ENCODE measurements at regions not wholly inside any gene's neighbourhood (a gene's known extent, or its start where the extent isn't known, plus 50 kb on each side); places are given as distances from the start of the nearest gene placed in this dataset.
"Not testable (repeated sequence)": the region's sequence is repeated elsewhere in the genome, so short reads cannot be mapped to it uniquely, and the experiment has no call there.

DNA sequence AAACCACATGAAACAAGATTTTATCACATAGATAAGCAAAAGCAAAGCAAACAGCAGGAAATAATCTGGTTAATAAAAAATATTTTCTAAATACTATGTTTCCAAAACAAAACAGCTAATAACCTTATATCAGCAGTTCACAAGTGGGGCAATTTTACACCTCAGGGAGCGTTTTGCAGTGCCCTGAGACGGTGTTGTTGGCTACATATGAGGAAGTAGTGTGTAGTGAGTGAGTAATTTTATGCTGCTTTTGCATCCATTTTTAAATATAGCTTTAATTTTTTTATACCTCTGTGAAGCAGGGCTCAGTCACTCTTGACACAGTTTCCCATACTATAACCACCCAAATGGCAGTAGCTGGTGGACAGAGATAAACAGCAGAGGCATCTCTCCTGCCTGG lies 438.5 kb upstream of the B3GAT1 start:
- no peak for DNase-seq (ENCODE audit: low read depth in 4 of 4, low spot score in 1 of 4)

- DNase-seq (ENCODE audit: low read depth in 4 of 4, low spot score in 1 of 4), result no peak
These were observed 437.8 kb upstream of the B3GAT1 start for GRCh38 chr11:134849833-134850232.

DNA sequence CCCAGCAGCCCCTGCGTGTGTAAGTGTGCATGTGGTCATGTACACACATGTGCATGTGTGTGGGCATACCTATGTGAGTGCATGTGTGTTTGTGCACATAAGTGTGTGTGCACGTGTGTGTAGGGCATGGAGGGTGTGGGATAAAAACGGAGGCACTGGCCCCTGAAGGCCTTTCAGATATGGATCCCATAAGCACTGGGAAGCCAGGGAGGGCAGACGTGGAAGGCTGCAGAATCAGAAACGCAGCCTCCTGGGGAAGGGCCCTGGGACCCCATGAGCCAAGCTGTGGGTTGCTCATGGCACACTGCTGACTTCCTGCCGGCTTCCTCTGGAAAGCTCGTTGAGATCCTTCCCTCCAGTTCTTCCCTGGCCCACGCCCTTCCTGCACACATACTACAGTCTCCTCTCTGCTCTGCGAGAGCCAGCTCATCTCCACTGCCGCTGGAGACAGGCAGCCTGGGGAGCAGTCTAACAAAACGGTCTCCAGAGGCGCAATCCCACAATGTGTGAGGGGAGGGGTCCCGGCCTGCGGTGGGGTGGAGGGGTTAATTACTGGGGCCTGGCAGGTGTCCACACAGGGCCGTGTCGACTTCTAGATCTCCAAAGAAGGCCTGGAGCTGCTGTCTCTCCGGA lies 435.2 kb upstream of the B3GAT1 start:
- no peak for DNase-seq (ENCODE audit: low read depth in 4 of 4, low spot score in 1 of 4)

DNA sequence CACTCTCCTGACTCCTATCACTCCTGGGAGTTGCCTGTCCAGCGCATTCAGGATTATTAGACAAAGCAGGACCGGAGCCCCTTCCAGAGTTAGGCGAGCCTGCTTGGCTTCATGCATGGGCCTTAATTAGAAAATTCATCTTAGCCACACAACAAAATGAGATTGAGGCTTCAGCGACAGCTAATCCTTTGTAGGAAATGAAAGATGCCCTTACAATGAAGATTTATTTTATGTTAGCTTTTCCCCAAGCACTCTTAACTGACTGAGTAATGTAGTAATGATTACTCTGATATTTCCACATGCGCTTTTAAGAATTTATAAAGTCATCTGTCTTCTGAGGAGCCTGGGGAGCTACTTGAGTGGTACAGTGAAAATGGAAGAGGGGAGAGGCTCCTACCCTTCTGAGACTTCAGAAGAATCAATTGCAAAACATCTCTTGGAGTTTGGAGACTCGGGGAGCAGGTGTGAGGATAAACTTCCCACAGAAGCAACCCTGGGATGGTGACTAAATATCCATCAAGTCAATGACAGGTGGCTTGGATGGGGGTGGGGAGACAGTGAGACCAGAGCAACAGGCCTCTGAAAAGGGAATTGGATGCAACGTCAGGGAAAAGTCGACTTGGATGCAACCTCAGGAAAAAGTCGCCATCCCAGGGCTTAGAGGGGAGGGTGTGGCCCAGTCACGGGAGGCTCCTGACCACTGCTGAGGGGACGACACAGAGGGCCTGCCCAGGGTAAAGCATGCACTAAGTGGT lies 434.5 kb upstream of the B3GAT1 start:
- DNase-seq (ENCODE audit: low read depth in 4 of 4, low spot score in 1 of 4), result no peak

DNA sequence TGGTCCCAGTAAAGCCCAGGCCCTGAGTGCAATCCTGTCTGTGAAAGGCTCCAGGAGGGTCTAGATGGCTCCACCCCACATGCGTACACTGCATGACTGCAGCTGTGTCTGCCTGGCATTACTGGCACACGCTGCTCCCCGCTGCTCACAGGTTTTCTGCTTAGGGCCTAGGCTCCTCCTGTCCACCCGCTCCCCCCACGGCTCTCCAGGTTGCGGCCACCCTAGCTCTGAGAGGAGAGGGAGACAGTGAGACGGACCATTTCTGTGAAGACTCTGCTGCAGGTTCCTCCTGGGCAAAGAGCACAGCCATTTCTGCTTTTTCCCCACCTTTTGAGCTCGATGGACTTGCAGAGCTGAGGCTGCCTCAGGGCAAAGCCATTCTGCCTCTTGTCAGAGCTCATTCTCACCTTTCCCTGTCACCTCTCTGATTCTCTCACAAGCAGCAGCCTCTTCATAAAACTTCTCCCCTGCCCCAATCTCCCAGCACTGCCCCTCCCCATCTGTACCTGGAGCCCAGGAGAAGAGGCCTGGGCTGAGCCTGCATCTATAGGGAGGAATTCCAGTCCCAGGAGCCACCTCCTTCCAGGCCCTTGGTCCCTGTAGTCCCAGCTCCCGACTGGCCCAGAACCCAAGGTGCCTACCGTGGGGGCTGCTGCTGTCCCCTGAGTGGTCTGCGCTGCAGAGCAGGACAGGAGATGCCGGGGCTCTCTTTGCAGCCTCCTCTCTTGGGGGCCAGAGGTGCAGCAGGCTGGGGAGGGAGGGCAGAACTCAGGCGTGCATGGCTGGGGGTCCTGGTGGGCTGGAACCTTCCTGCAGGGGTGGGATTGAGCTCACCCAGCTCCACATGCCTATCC lies 433.7 kb upstream of the B3GAT1 start:
- no peak for DNase-seq (ENCODE audit: low read depth in 4 of 4, low spot score in 1 of 4)

- DNase-seq (ENCODE audit: low read depth in 4 of 4, low spot score in 1 of 4), result no peak
These were observed 432.8 kb upstream of the B3GAT1 start for GRCh38 chr11:134844838-134845237.

DNA sequence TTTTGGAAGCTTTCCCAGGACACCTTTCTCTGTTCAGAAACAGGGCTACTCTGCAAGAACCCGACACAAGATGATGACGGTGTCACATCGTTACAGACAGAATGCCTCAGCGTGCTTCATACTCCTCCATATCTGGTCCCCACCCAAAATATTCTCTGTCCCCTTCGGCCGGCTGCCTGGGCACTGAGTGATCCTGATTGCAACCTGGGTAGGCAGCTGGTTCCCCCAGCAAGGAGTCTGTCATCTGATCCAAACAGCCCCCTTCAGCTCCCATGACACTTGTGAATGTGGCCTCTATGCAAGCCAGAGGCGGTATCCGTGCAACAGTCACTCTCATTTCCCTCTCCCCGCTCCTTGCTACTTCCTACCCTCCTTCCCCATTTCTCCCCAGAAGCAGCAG lies 431.7 kb upstream of the B3GAT1 start:
- DNase-seq (ENCODE audit: low read depth in 4 of 4, low spot score in 1 of 4), result no peak

- no peak for DNase-seq (ENCODE audit: low read depth in 4 of 4, low spot score in 1 of 4)
These were observed 431.0 kb upstream of the B3GAT1 start for GRCh38 chr11:134843020-134843419.

GRCh38 chr11:134841972-134842371 lies 429.9 kb upstream of the B3GAT1 start:
- DNase-seq (ENCODE audit: low read depth in 4 of 4, low spot score in 1 of 4), result no peak

DNA sequence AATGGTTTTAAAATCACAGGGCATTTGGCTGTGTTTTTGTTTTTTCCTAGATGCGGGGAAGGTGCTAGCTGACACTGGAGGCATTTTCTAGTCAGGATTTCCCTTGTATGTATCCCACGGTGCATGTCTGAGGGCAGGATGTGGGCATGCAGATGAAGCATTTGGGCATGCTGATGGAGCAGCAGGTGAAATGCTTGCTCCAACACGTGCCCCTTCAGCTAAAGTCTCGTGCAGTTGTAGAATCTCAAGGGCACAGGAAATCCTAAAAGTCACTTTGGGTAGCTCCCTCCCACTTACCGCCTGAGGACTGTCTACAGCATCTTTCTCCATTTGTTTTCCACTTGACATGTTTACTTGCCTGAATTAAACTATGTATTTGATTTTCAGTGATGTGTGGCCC lies 429.4 kb upstream of the B3GAT1 start:
- no peak for DNase-seq (ENCODE audit: low read depth in 4 of 4, low spot score in 1 of 4)

- DNase-seq (ENCODE audit: low read depth in 4 of 4, low spot score in 1 of 4), result no peak
These were observed 428.9 kb upstream of the B3GAT1 start for GRCh38 chr11:134840945-134841344.

- not testable (repeated sequence) for DNase-seq (ENCODE audit: low read depth in 4 of 4, low spot score in 1 of 4)
These were observed 428.1 kb upstream of the B3GAT1 start for GRCh38 chr11:134840165-134840564.

DNA sequence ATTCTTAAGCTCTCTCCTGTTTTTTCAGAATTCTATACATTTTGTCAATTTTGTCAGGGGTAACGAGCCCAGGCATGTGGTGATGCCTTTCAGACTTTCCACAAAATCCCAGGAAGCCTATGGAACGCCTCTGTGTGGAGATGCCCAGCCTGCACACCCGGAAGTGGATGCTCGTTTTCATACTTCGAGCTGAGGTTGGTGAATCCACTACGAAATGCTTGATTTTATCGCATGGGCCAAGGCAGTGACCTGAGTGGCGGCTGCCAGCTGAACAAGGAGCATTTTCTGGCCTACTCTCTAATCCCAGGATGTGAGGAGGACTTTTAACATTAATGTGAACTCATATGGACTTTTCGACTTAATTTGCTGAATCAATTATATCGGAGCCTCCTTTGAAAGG lies 426.7 kb upstream of the B3GAT1 start:
- no peak for DNase-seq (ENCODE audit: low read depth in 4 of 4, low spot score in 1 of 4)

DNA sequence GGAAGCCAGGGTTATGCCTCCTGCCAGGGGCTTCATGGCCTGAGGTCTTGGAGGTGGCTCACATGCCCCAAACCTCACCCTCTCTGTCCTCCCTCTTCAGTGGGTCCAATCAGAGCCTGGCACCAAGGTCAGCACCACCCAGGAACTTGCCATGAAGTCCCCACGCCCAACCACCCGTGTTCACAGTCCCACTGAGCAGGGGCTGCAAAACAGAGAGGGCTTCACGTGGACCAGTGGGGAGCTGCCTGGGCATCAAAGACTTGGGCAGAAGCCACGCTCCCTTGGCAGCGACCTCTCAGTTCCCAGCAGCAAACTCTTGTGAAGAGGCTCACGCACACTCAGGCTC lies 425.8 kb upstream of the B3GAT1 start:
- no peak for DNase-seq (ENCODE audit: low read depth in 4 of 4, low spot score in 1 of 4)

DNA sequence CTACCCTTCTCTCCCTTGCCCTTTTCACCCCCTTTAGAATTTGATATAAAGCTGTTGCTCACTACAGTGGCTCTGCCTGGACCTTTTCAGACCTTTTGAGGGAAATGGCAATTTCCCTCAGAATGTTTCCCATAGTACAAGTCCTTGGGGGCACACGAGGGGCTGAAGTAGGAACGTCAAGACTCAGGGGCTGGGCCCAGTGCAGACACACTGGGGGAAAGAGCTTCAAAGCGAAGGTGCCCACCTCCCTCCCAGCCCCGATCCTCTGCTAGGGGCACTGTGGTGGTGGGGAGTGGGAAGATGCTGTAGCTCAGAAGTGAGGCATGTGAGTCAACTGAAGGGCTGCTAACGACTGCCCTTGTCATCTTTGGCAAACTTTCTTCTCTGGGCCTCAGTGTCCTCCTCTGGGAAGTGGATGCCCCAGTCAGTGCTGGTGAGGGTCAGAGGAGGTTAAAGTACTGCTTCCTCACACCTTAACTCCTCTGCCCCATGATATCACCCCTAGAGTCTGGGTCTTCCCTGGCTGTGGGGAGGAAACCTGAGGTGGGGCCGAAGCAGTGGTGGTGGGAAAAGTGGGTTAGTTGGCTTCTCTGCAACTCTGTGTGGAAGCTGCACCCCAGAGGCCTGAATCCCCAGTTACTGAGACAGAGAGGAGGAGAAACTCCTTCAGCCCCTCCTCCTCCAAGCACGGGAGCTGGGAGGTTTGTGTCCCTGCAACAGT lies 425.3 kb upstream of the B3GAT1 start:
- no peak for DNase-seq (ENCODE audit: low read depth in 4 of 4, low spot score in 1 of 4)

DNA sequence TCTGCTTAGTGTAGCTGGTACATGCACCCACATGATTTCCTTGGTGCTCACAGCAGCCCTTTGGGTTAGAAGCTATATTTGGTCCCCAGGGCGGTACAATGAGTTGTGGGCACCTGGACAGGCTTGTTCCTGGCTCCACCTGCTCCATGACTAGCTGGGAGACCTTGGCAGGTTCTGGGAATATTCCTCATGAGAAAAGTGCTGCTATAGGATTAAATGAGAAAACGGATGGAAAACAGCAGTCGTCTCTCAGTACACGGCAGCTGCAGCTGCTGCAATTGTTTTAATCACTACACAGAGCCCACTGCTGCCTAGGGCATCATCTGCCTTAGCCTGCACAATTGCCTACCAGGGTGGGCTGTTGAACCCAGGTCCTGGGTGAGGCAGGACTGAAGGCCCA lies 424.5 kb upstream of the B3GAT1 start:
- no peak for DNase-seq (ENCODE audit: low read depth in 4 of 4, low spot score in 1 of 4)

GRCh38 chr11:134835561-134835960 lies 423.5 kb upstream of the B3GAT1 start:
- DNase-seq (ENCODE audit: low read depth in 4 of 4, low spot score in 1 of 4), result no peak

GRCh38 chr11:134830312-134830711 lies 418.3 kb upstream of the B3GAT1 start:
- no peak for DNase-seq (ENCODE audit: low read depth in 4 of 4, low spot score in 1 of 4)

GRCh38 chr11:134823970-134824369 lies 411.9 kb upstream of the B3GAT1 start:
- DNase-seq (ENCODE audit: low read depth in 4 of 4, low spot score in 1 of 4), result no peak

DNA sequence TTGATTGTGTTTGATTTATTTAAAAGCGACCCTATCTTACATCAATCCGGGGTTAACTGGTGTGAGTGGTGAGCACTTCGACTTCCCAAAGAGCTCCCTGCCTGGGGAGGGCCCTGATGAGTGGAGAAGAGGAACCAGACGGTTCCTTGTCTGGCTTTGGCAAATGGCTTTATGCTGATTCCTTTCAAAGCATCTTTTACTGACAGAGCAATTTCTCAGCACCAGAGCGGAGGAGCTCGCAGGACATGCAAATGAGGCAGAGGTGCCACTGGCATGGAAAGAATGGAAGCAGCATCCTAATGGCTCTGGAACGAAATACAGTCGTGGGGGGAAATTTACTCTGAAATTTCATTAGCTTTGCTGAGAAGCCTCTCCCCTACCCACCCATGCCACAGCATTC lies 410.9 kb upstream of the B3GAT1 start:
- no peak for DNase-seq (ENCODE audit: low read depth in 4 of 4, low spot score in 1 of 4)

GRCh38 chr11:134821422-134821821 lies 409.4 kb upstream of the B3GAT1 start:
- no peak for DNase-seq (ENCODE audit: low read depth in 4 of 4, low spot score in 1 of 4)

GRCh38 chr11:134819041-134819440 lies 407.0 kb upstream of the B3GAT1 start:
- DNase-seq (ENCODE audit: low read depth in 4 of 4, low spot score in 1 of 4), result no peak

All from stimulated activated CD4-positive, alpha-beta T cell treated with anti-CD3 and anti-CD28 coated beads, Interleukin-1b, Interleukin-23, amount 100 ng/mL, for 24 hours (primary cell).